ENCODE measurements at regions not wholly inside any gene's neighbourhood (a gene's known extent, or its start where the extent isn't known, plus 50 kb on each side); places are given as distances from the start of the nearest gene placed in this dataset.

DNA sequence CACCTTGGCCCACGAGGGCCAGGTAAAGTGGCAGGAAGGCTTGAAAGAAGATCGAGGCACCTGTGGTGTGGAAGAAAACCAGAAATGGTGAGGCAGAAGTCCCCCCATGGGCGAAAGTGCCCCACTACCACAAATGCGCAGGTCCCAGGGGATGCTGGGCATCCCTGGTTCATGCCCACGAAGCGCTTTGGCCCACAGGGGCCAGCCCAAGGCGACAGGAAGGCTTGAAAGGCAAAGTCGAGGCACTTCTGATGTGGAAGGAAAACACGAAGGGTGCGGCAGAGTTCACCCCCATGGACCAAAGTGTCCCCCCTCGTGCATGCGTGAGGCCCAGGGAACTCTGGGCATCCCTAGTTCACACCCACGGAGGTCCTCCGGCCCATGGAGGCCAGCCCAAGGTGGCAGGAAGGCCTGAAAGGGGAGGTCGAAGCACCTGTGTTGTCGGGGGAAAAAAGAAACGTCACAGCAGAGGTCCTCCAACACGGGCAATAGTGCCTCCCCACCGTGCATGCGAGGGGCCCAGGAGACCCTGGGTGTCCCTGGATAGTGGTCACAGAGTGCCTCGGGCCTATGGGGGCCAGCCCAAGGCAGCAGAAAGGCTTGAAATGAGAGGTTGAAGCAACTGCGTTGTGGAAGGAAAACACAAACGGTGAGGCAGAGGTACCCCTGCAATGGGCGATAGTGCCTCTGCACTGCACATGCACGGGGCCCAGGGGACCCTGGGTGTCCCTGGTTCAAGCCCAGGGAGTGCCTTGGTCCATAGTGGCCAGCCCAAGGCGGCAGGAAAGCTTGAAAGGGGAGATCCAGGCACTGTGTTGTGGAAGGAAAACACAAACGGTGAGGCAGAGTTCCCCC, 373.9 kb downstream of the ALG10 start:
- no peak for DNase-seq (ENCODE audit: low read depth in 2 of 2)

DNA sequence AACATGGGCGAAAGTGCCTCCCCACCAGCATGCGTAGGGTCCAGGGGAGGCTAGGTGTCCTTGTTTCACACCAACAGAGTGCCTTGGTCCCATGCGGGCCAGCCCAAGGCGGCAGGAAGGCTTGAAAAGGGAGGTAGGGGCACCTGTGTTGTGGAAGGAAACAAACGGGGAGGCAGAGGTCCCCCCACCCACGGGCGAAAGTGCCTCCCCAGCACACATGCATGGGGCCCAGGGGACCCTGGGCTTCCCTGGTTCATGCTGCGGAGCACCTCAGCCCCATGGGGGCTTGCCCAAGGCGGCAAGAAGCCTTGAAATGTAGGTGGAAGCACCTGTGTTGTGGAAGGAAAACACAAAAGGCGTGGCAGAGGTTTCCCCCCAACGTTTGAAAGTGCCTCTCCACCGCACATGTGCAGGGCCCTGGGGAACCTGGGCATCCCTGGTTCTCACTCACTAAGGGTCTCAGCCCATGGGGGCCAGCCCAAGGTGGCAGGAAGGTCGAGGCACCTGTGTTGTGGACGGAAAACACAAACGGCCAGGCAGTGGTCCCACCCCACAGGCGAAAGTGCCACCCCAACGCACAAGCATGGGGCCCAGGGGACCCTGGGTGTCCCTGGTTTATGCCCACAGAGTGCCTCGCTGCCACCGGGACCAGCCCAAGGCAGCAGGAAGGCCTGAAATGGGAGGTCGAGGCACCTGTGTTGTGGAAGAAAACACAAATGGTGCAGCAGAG, 374.7 kb downstream of the ALG10 start:
- DNase-seq (ENCODE audit: low read depth in 2 of 2): no peak

DNA sequence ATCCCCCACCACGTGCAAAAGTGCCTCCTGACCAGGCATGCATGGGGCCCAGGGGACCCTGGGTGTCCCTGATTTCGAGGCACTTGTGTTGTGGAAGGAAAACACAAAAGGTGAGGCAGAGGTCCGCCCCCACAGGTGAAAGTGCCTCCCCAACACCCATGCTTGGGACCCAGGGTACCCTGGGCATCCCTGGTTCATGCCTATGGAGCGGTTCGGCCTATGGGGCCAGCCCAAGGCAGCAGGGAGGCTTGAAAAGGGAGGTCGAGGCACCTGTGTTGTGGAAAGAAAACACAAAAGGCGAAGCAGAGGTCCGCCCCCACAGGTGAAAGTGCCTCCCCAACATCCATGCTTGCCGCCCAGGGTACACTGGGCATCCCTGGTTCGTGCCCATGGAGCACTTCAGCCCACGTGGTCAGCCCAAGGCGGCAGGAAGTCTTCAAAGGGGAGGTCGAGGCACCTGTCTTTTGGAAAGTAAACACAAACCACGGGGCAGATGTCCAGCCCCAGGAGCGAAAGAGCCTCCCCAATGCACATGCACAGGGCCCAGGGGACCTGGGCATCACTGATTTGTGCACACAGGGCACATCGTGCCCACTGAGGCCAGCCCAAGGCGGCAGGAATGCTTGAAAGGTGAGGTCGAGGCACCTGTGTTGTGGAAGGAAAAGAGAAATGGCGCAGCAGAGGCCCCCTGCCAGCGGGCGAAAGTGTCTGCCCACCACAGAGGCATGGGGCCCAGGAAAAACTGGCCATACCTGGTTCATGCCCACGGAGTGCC, 375.5 kb downstream of the ALG10 start:
- DNase-seq (ENCODE audit: low read depth in 2 of 2): no peak

DNA sequence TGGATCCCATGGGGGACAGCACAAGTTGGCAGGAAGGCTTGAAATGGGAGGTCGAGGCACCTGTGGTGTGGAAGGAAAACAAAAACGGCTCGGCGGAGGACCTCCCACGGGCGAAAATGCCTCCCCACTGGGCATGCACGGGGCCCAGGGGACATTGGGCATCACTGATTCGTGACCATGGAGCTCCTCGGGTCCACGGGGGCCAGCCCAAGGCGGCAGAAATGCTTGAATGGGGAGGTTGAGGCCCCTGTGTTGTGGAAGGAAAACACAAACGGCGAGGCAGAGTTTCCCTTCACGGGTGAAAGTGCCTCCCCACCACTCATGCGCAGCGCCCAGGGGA, 376.0 kb downstream of the ALG10 start:
- DNase-seq (ENCODE audit: low read depth in 2 of 2): no peak

DNA sequence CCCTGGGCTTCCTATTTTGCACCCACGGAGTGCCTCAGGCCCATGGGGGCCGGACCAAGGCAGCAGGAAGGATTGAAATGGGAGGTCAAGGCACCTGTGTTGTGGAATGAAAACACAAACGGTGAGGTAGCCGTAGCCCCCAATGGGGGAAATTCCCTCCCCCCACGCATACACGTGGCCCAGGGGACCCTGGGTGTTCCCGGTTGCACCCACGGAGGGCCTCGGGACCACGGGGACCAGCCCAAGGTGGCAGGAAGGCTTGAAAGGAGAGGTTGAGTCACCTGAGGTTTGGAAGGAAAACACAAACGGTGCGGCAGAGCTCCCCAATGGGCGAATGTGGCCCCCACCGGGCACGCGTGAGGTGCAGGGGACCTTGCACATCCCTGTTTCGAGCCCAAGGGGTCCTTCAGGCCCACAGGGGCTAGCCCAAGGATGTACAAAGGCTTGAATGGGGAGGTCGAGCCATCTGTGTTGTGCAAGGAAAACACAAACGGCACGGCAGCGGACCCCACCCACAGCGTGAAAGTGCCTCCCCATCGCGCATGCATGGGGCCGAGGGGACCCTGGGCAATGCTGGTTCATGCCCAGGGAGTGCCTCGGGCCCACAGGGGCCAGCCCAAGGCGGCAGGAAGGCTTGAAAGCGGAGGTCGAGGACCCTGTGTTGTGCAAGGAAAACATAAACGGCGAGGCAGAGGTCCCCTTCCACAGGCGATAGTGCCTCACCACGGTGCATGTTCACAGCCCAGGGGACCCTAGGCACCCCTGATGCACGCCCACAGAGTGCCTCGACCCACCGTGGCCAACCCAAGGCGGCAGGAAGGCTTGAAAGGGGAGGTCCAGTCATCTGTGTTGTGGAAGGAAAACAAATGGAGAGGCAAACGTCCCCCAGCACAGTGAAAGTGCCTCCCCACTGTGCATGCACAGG, 376.7 kb downstream of the ALG10 start:
- DNase-seq (ENCODE audit: low read depth in 2 of 2): no peak

DNA sequence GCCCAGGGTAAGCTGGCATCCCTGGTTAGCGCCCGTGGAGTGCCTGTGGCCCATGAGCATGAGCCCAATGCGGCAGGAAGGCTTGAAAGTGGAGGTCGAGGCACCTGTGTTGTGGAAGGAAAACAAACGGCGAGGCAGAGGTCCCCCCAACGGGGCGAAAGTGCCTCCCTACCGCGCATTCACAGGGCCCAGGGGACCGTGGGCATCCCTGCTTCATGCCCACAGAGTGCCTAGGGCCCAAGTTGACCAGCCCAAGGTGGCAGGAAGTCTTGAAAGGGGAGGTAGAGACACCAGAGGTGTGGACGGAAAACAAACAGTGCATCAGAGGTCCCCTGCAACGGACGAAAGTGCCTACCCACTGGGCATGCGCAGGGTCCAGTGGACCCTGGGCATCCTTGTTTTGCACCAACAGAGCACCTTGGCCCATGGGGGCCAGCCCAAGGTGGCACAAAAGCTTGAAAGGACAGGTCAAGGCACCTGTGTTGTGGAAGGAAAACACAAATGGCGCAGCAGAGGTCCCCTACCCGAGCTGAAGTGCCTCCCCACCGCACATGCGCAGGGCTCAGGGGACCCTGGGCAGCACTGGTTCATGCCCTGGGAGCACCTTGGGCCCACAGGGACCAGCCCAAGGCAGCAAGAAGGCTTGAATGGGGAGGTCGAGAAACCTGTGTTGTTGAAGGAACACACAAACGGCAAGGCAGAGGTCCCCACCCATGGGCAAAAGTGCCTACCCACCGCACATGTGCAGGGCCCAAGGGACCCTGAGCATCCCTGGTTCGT, 377.5 kb downstream of the ALG10 start:
- no peak for DNase-seq (ENCODE audit: low read depth in 2 of 2)

DNA sequence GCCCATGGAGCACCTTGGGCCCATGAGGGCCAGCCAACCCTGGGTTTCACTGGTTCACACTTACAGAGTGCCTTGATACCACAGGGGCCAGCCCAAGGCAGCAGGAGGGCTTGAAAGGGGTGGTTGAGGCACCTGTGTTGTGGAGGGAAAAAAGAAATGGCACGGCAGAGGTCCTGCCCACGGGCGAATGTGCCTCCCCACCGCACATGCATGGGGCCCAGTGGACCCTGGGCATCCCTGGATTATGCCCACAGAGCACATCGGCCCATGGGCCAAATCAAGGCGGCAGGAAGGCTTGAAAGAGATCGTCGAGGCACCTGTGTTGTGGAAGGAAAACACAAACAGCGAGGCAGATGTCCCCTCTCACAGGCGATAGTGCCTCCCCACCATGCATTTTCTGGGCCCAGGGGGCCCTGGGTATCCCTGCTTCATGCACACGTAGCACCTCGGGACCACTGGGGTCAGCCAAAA, 378.1 kb downstream of the ALG10 start:
- no peak for DNase-seq (ENCODE audit: low read depth in 2 of 2)

DNA sequence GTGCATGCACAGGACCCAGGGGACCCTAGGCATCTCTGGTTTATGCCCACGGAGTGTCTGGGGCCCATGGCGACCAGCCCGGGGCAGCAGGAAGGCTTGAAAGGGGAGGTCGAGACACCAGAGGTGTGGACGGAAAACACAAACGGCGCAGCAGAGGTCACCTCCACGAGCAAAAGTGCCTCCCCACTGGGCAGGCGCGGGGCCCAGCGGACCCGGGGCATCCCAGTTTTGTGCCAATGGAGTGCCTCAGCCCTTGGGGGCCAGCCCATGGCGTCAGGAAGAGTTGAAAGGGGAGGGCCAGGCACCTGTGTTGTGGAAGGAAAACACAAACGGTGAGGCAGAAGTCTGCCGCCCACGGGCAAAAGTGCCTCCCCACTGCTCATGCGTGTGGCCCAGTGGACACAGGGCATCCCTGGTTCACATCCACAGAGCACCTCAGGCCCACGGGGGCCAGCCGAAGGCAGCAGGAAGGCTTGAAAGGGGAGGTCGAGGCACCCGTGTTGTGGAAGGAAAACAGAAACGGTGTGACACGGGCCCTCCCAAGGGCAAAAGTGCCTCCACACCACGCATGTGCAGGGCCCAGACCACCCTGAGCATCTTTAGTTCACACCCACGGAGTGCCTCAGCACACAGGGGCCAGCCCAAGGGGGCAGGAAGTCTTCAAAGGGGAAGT, 378.8 kb downstream of the ALG10 start:
- no peak for DNase-seq (ENCODE audit: low read depth in 2 of 2)

DNA sequence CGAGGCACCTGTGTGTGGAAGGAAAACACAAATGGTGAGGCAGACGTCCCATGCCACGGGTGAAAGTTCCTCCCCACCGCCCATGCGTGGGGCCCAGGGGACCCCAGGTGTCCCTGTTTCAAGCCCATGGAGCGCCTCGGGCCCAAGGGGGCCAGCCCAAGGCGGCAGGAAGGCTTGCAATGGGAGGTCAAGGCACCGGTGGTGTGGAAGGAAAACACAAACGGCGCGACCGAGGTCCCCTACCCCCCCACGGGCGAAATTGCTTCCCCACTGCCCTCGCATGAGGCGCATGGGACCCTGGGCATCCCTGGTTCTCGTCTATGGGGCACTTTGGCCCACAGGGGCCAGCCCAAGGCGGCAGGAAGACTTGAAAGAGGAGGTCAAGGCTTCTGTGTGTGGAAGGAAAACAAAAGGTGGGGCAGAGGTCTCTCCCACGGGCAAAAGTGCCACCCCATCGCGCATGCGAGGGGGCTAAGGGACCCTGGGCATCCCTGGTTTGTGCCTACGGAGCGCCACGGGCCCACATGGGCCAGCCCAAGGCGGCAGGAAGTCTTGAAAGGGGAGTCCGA, 379.4 kb downstream of the ALG10 start:
- DNase-seq (ENCODE audit: low read depth in 2 of 2): no peak

DNA sequence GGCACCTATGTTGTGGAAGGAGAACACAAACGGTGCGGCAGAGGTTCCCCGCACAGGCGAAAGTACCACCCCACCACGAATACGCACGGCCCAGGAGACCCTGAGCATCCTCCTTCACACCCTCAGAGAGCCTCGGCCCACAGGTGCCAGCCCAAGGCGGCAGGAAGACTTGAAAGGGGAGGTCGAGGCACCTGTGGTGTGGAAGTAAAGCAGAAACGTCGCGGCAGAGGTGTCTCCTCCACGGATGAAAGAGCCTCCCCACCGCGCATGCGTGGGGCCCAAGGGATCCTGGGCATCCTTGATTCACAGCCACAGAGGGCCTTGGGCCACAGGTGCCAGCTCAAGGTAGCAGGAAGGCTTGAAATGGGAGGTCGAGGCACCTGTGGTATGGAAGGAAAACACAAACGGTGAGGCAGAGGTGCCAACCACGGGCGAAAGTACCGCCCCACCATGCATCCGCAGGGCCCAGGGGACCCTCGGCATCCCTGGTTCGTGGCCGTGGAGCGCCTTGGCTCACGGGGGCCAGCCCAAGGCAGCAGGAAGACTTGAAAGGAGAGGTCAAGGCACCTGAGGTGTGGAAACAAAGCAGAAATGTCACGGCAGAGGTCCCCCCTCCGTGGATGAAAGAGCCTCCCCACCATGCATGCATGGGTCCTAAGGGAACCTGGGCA, 380.1 kb downstream of the ALG10 start:
- DNase-seq (ENCODE audit: low read depth in 2 of 2): no peak

DNA sequence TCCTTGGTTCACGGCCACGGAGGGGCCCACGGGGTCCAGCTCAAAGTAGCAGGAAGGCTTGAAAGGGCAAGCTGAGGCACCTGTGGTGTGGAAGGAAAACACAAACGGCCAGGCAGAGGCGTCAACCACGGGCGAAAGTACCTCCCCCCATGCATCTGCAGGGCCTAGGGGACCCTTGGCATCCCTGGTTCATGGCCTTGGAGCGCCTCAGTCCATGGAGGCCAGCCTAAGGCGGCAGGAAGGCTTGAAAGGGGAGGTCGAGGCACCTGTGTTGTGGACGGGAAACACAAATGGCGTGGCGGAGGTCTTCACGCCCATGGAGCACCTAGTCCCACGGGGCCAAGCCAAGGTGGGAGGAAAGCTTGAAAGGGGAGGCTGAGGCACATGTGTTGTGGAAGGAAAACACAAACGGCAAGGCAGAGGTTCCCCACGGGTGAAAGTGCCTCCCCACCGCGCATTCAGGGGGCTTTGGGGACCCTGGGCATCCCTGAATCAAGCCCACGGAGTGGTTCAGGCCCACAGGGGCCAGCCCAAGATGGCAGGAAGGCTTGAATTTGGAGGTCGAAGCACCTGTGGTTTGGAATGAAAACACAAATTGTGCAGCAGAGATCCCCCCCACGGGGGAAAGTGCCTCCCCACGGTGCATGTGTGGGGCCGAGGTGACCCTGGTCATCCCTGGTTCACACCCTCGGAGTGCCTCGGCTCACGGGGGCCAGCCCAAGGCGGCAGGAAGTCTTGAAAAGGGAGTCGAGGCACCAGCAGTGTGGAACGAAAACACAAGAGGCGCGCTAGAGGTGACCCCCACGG, 380.8 kb downstream of the ALG10 start:
- DNase-seq (ENCODE audit: low read depth in 2 of 2): no peak

DNA sequence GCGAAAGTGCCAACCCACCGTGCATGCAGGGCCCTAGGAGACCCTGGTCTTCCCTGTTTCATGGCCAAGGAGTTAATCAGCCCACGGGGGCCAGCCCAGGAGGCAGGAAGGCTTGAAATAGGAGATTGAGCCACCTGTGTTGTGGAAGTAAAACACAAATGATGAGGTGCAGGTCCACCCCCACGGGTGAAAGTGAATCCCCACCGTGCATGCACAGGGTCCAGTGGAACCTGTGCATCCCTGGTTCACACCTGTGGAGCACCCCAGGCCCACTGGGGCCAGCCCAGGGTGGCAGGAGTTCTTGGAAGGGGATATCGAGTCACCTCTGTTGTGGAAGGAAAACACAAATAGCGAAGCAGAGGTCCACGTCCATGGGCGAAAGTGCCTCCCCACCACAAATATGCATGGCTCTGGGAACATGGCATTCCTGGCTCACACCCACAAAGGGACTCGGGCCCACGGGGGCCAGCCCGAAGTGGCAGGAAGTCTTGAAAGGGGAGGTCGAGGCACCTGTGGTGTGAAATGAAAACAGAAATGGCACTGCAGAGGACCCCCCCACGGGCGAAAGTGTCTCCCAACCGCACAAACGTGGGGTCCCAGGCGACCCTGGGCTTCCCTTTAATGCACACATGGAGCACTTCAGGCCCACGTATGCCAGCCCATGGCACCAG, 381.5 kb downstream of the ALG10 start:
- DNase-seq (ENCODE audit: low read depth in 2 of 2): no peak

DNA sequence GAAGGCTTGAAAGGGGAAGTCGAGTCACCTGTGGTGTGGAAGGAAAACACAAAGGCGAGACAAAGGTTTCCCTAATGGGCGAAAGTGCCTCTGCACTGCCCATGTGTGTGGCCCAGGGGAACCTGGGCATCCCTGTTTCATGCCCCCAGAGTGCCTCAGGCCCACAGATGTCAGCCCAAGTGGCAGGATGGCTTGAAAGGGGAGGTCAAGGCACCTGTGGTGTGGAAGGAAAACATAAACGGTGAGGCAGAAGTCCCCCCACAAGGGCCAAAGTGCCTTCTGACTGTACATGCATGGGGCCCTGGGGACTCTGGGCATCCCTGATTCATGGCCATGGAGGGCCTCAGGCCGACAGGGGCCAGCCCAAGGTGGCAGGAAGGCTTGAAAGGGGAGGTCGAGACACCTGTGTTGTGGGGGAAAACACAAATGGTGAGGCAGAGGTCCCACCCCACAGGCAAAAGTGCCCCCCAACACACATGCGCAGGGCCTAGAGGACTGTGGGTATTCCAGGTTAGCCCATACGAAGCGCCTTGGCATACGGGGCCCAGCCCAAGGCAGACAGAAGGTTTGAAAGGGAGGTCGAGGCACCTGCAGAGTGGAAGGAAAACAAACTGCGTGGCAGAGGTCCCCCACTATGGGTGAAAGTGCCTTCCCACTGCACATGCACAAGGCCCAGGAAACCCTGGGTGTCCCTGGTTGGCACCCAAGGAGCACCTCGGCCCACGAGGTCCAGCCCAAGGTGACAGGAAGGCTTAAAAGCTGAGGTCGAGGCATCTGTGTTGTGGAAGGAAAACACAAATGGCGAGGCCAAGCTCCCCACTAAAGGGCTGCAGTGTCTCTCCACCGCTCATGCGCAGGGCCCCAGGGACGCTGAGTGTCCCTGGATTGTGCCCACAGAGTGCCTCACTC, 382.3 kb downstream of the ALG10 start:
- DNase-seq (ENCODE audit: low read depth in 2 of 2): no peak

DNA sequence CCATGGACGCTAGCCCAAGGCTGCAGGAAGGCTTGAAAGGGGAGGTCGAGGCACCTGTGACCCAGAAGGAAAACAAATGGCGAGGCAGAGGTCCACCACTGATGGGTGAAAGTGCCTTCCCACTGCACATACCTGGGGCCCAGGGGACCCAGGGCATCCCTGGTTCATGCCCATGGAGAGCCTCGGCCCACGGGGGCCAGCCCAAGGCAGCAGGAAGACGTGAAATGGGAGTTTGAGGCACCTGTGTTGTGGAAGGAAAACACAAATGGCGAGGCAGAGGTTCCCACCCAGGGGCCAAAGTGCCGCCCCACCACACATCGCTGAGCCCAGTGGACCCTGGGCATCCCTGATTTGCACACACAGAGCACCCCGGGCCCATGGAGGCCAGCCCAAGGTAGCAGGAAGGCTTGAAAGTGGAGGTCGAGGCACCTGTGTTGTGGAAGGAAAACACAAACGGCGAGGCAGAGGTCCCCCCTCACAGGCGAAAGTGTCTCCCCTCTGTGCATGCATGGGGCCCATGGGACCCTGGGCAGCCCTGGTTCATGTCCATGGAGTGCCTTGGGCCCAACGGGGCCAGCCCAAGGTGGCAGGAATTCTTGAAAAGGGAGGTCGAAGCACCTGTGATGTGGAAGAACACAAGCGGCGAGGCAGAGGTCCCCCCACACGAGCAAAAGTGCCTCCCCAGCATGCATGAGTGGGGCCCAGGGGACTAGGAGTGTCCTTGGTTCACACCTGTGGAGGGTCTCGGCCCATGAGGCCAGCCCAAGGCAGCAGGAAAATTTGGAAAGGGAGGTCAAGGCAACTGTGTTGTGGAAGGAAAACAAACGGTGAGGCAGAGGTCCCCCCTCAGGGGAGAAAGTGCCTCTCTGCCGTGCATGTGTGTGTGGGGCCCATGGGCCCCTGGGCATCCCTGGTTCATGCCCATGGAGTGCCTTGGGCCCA, 383.3 kb downstream of the ALG10 start:
- DNase-seq (ENCODE audit: low read depth in 2 of 2): no peak

DNA sequence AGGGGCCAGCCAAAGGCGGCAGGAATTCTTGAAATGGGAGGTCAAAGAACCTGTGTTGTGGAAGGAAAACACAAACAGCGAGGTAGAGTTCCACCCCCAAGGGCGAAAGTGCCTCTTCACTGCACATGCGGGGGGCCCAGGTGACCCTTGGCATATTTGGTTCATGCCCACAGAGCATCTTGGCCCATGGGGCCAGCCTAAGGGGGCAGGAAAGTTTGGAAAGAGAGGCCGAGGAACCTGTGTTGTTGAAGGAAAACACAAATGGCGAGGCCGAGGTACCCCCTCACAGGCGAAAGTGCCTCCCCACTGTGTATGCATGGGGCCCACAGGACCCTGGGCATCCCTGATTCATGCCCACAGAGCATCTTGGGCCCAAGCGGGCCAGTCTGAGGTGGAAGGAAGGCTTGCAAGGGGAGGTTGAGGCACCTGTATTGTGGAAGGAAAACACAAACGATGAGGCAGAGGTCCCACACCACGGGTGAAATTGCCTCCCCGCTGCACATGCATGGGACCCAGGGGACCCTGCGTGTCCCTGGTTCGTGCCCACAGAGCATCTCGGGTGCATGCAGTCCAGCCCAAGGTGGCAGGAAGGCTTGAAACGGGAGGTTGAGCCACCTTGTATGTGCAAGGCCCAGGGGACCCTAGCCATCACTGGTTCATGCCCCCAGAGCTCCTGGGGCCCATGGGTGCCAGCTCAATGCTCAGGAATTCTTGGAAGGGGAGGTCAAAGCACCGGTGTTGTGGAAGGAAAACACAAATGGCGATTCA, 384.1 kb downstream of the ALG10 start:
- no peak for DNase-seq (ENCODE audit: low read depth in 2 of 2)
